ENCODE measurements at regions not wholly inside any gene's neighbourhood (a gene's known extent, or its start where the extent isn't known, plus 50 kb on each side); places are given as distances from the start of the nearest gene placed in this dataset.

DNA sequence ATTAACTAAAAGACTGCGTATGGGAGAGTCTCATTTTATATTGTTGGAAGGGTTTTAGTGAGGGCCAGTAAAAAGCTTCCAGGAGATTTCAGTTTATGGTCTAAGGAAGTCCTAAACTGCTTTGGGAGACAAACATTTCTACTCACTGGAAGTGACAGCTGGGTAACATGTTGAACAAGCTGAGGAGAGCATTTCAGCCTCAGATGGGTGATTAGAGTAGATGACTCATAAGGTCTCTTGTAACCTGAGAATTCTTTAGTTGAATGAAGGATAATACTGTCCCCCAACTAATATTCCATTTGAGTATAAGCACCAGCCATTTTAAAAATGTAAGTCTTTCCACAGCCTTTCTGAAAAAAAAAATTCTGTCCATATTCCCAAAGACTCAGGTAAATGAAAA lies 218.0 kb upstream of the C9orf72 start:
- TF ChIP-seq EZH2 (optimal IDR thresholded peaks at IDR 0.05; ENCODE audit: low read depth, low read length) (no peak), EZH2phosphoT487 (IDR thresholded peaks at IDR 0.05; ENCODE audit: low read length) (no peak)
- TF ChIP-seq, protein P1, sequence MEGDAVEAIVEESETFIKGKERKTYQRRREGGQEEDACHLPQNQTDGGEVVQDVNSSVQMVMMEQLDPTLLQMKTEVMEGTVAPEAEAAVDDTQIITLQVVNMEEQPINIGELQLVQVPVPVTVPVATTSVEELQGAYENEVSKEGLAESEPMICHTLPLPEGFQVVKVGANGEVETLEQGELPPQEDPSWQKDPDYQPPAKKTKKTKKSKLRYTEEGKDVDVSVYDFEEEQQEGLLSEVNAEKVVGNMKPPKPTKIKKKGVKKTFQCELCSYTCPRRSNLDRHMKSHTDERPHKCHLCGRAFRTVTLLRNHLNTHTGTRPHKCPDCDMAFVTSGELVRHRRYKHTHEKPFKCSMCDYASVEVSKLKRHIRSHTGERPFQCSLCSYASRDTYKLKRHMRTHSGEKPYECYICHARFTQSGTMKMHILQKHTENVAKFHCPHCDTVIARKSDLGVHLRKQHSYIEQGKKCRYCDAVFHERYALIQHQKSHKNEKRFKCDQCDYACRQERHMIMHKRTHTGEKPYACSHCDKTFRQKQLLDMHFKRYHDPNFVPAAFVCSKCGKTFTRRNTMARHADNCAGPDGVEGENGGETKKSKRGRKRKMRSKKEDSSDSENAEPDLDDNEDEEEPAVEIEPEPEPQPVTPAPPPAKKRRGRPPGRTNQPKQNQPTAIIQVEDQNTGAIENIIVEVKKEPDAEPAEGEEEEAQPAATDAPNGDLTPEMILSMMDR (IDR thresholded peaks at IDR 0.05; ENCODE audit: low read length) = no peak
- Histone ChIP-seq H3K9me2 (replicated peaks; ENCODE audit: insufficient read depth, low read length) (no peaks in the 10 kb centered on the region), H2AFZ (ENCODE audit: low read length) (no peak overlapping the region), H3K36me3 (replicated peaks; ENCODE audit: insufficient read depth, low read length) (no peaks in the 10 kb centered on the region), H3K27me3 (replicated peaks; ENCODE audit: insufficient read depth, low read length) (no peaks in the 10 kb centered on the region), H3K4me2 (ENCODE audit: low read depth, low read length) (no peak overlapping the region), H4K20me1 (ENCODE audit: insufficient read depth, low read length) (no peaks in the 10 kb centered on the region), H3K4me1 (ENCODE audit: low read length) (no peaks in the 10 kb centered on the region), H3F3A (ENCODE audit: insufficient read depth, low read length) (no peaks in the 10 kb centered on the region), H3K9ac (ENCODE audit: low read length) (no peak overlapping the region), H3K4me3 (ENCODE audit: low read length) (no peak overlapping the region), H3K9me3 (replicated peaks; ENCODE audit: insufficient read depth, low read length) (no peaks in the 10 kb centered on the region), H3K79me2 (ENCODE audit: low read length) (no peaks in the 10 kb centered on the region), H3K27ac (ENCODE audit: low read length) (no peak overlapping the region)
- no peak for DNase-seq

DNA sequence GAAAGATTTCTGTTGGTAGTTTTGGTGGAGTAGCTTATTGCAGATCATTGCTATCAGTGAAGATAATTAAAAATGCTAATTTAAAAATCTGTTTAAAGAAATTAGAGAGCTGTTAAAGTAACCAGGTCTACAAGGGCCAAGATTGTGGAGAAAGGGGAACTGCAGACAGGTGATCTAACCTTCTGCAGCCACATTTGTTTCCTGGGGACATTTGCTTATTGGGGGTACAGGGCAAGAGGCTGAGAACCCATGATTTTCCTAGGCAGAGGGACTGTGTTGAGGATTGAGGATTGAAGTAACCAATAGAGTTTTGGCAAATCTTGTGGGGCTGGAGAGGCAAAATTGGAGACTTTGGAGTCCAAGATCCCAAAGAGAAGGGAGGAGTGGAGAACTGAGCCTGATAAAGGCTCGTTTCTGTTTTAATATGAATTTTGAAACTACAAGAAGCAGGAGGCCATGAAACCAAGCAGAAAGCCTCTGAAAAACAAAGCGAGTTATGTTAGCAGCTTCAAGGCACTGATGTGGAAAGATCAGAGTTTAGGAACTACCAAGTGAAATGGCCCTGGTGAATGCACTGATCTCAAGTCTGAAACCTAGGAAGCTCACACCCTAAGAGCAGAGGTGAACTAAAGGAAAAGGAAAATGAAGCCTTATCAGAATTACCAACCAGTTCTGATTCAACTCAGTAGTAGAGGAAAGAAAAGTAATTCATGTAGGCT lies 219.8 kb upstream of the C9orf72 start:
- H3K9me2 ChIP-seq (replicated peaks; ENCODE audit: insufficient read depth, low read length) = no peaks in the 10 kb centered on the region
- no peaks in the 10 kb centered on the region for H4K20me1 ChIP-seq (ENCODE audit: insufficient read depth, low read length)
- no peaks in the 10 kb centered on the region for H3K4me1 ChIP-seq (ENCODE audit: low read length)
- no peaks in the 10 kb centered on the region for H3K27me3 ChIP-seq (replicated peaks; ENCODE audit: insufficient read depth, low read length)
- no peaks in the 10 kb centered on the region for H3K79me2 ChIP-seq (ENCODE audit: low read length)
- H3K4me3 ChIP-seq (ENCODE audit: low read length) = no peak overlapping the region
- no peak for DNase-seq
- no peak overlapping the region for H3K9ac ChIP-seq (ENCODE audit: low read length)
- no peak overlapping the region for H3K4me2 ChIP-seq (ENCODE audit: low read depth, low read length)
- H2AFZ ChIP-seq (ENCODE audit: low read length) = no peak overlapping the region
- H3K36me3 ChIP-seq (replicated peaks; ENCODE audit: insufficient read depth, low read length) = no peaks in the 10 kb centered on the region
- no peak for TF ChIP-seq EZH2phosphoT487 (IDR thresholded peaks at IDR 0.05; ENCODE audit: low read length)
- TF ChIP-seq EZH2 (optimal IDR thresholded peaks at IDR 0.05; ENCODE audit: low read depth, low read length) = no peak
- TF ChIP-seq, protein P1 (IDR thresholded peaks at IDR 0.05; ENCODE audit: low read length) = no peak
- no peaks in the 10 kb centered on the region for H3K9me3 ChIP-seq (replicated peaks; ENCODE audit: insufficient read depth, low read length)
- H3F3A ChIP-seq (ENCODE audit: insufficient read depth, low read length) = no peaks in the 10 kb centered on the region
- no peak overlapping the region for H3K27ac ChIP-seq (ENCODE audit: low read length)

DNA sequence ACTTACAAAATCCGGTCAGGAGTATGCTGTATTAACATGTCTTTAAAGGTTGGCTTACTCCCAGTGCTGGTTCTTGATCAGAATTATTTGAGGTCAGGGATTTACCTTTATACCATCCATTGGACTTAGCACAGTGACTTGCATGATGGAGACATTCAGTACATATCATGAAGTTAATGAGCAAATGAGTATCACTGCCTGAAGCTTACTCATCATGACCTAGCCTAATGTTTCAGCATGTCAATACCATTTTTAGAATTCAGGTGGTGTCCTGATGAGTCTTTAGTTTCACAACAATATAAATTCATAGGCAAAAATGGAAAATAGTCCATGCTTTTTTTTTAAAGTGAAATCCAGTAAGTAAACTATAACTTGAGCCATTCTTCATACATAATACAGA lies 226.0 kb upstream of the C9orf72 start:
- Histone ChIP-seq H4K20me1 (ENCODE audit: insufficient read depth, low read length) (no peaks in the 10 kb centered on the region), H3K9me2 (replicated peaks; ENCODE audit: insufficient read depth, low read length) (no peaks in the 10 kb centered on the region), H2AFZ (ENCODE audit: low read length) (no peak overlapping the region), H3K27me3 (replicated peaks; ENCODE audit: insufficient read depth, low read length) (no peaks in the 10 kb centered on the region), H3K4me2 (ENCODE audit: low read depth, low read length) (no peak overlapping the region), H3K36me3 (replicated peaks; ENCODE audit: insufficient read depth, low read length) (no peaks in the 10 kb centered on the region), H3K9ac (ENCODE audit: low read length) (no peak overlapping the region), H3K9me3 (replicated peaks; ENCODE audit: insufficient read depth, low read length) (no peaks in the 10 kb centered on the region), H3K27ac (ENCODE audit: low read length) (no peak overlapping the region), H3K4me1 (ENCODE audit: low read length) (0 out of 2 replicates have a peak, but pooled peaks cover 10% of the 10 kb centered on the region), H3K79me2 (ENCODE audit: low read length) (no peaks in the 10 kb centered on the region), H3F3A (ENCODE audit: insufficient read depth, low read length) (0 out of 2 replicates have a peak, but pooled peaks cover 3% of the 10 kb centered on the region), H3K4me3 (ENCODE audit: low read length) (no peak overlapping the region)
- TF ChIP-seq EZH2 (optimal IDR thresholded peaks at IDR 0.05; ENCODE audit: low read depth, low read length) = no peak
- TF ChIP-seq, protein P1 (IDR thresholded peaks at IDR 0.05; ENCODE audit: low read length) = no peak
- no peak for TF ChIP-seq EZH2phosphoT487 (IDR thresholded peaks at IDR 0.05; ENCODE audit: low read length)
- no peak for DNase-seq
